Muscle of arm (tissue), 1 donor: ENCODE measurements at regions not wholly inside any gene's neighbourhood (a gene's known extent, or its start where the extent isn't known, plus 50 kb on each side); places are given as distances from the start of the nearest gene placed in this dataset.
"Not testable (repeated sequence)": the region's sequence is repeated elsewhere in the genome, so short reads cannot be mapped to it uniquely, and the experiment has no call there.

Experiments used
- DNase-seq: peaks from one replicate; pipeline ENCODE4 v3.0.0-alpha.2; 2013

- DNase-seq: no peak
Measured at GRCh38 chr3:170656284-170656683, 70.4 kb upstream of the SLC7A14 start.

- DNase-seq: no peak
Measured at GRCh38 chr3:170653801-170654200, 67.9 kb upstream of the SLC7A14 start.

- no peak for DNase-seq
Measured at GRCh38 chr3:170651260-170651845, 65.5 kb upstream of the SLC7A14 start.

GRCh38 chr3:170650557-170650956 is 64.7 kb upstream of the SLC7A14 start:
- DNase-seq: not testable (repeated sequence)

GRCh38 chr3:170644711-170645110 is 58.8 kb upstream of the SLC7A14 start:
- no peak for DNase-seq

GRCh38 chr3:170643831-170644230 is 58.0 kb upstream of the SLC7A14 start:
- no peak for DNase-seq

GRCh38 chr3:170642882-170643601 is 57.2 kb upstream of the SLC7A14 start:
- DNase-seq: no peak

GRCh38 chr3:170641510-170642236 is 55.8 kb upstream of the SLC7A14 start:
- no peak for DNase-seq

- no peak for DNase-seq
Measured at GRCh38 chr3:170640737-170641171, 54.9 kb upstream of the SLC7A14 start.

- DNase-seq: no peak
Measured at GRCh38 chr3:170638988-170639387, 53.1 kb upstream of the SLC7A14 start.

- no peak for DNase-seq
Measured at GRCh38 chr3:170637306-170637705, 51.4 kb upstream of the SLC7A14 start.

- DNase-seq: no peak
Measured at GRCh38 chr3:170636400-170636973, 50.6 kb upstream of the SLC7A14 start.
